Transverse colon (tissue), 4 donors: ENCODE measurements at regions not wholly inside any gene's neighbourhood (a gene's known extent, or its start where the extent isn't known, plus 50 kb on each side); places are given as distances from the start of the nearest gene placed in this dataset.

Source experiments
- EP300 ChIP-seq: sonication (generic); formaldehyde crosslinking; IDR thresholded peaks from one replicate; pipeline ENCODE4 v1.6.1; 2017; ENCODE audit warnings: antibody characterized with exemption, low read depth
- POLR2A ChIP-seq: fragments of 450-650 bp; IDR thresholded peaks from one replicate; pipeline ENCODE4 v1.6.1; 2016; ENCODE audit warnings: antibody characterized with exemption, mild to moderate bottlenecking, moderate library complexity
- POLR2AphosphoS5 ChIP-seq, 3 donors: sonication (generic); formaldehyde crosslinking; IDR thresholded peaks; one replicate each; pipeline ENCODE4 v1.6.1; 2016; ENCODE audit warnings: antibody characterized with exemption in 3 of 3
- TF ChIP-seq, protein P1 (sequence below), 5 experiments: fragments of 200-600 bp in 3 of 5; fragments of 450-650 bp in 2 of 5; sonication (generic) in 3 of 5; IDR thresholded peaks; 1 replicate in 2 of 5; 2 replicates in 3 of 5; pipeline ENCODE4 v1.5.1; 2016 to 2017; ENCODE audit warnings: antibody characterized with exemption in 5 of 5, inconsistent platforms in 3 of 5, mild to moderate bottlenecking in 2 of 5, moderate library complexity in 1 of 5

DNA sequence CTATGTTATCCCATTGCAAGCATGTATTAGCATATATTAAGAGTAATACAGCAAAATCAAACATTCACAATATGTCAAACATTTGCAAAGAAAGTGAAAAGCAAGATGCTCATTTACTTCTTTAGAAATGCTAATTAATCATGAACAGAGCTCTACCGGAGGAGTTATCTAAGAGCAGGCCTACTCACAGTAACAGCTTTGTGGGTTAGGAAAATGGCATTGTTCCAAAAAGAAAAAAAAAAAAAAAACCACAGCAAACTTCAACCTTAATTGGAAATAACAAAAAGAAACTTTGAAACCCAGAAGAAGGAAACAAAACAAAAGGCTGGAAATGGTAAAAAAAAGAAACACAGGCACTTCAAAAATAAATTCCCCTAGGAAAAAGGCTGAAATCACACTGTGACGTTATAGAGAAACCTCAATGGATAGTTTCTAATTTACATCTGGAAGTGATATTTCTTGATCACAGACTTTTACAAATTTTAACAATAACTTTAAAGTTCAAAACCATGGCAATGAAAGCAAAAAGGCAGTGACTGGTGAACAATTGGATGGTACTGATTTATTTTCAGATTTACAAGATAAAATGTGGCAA, 1236.8 kb upstream of the SPRY2 start:
- TF ChIP-seq, protein P1, sequence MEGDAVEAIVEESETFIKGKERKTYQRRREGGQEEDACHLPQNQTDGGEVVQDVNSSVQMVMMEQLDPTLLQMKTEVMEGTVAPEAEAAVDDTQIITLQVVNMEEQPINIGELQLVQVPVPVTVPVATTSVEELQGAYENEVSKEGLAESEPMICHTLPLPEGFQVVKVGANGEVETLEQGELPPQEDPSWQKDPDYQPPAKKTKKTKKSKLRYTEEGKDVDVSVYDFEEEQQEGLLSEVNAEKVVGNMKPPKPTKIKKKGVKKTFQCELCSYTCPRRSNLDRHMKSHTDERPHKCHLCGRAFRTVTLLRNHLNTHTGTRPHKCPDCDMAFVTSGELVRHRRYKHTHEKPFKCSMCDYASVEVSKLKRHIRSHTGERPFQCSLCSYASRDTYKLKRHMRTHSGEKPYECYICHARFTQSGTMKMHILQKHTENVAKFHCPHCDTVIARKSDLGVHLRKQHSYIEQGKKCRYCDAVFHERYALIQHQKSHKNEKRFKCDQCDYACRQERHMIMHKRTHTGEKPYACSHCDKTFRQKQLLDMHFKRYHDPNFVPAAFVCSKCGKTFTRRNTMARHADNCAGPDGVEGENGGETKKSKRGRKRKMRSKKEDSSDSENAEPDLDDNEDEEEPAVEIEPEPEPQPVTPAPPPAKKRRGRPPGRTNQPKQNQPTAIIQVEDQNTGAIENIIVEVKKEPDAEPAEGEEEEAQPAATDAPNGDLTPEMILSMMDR (IDR thresholded peaks at IDR 0.05), result no peak
- TF ChIP-seq POLR2A (no peak), POLR2AphosphoS5 (IDR thresholded peaks at IDR 0.05) (no peak), EP300 (no peak)
